COLO668 (cell line): ENCODE measurements at regions not wholly inside any gene's neighbourhood (a gene's known extent, or its start where the extent isn't known, plus 50 kb on each side); places are given as distances from the start of the nearest gene placed in this dataset.
"Not testable (repeated sequence)": the region's sequence is repeated elsewhere in the genome, so short reads cannot be mapped to it uniquely, and the experiment has no call there.

Source experiments
- DNase-seq: peaks from one replicate; lab custom pipeline; 2025; ENCODE audit not compliant: unreplicated experiment; lab: John Stamatoyannopoulos, UW

GRCh38 chr6:133046576-133046975 is 194.6 kb upstream of the EYA4 start:
- no peak for DNase-seq

GRCh38 chr6:133047065-133047665 is 194.0 kb upstream of the EYA4 start:
- no peak for DNase-seq

- no peak for DNase-seq
Observed at GRCh38 chr6:133047706-133048105, 193.5 kb upstream of the EYA4 start.

GRCh38 chr6:133051240-133051639 is 189.9 kb upstream of the EYA4 start:
- DNase-seq = no peak

- no peak for DNase-seq
Observed at GRCh38 chr6:133052465-133052864, 188.7 kb upstream of the EYA4 start.

GRCh38 chr6:133055441-133055966 is 185.7 kb upstream of the EYA4 start:
- no peak for DNase-seq

- DNase-seq = no peak
Observed at GRCh38 chr6:133057352-133057751, 183.8 kb upstream of the EYA4 start.

GRCh38 chr6:133062077-133062476 is 179.1 kb upstream of the EYA4 start:
- DNase-seq = no peak

- DNase-seq = no peak
Observed at GRCh38 chr6:133062696-133063306, 178.4 kb upstream of the EYA4 start.

GRCh38 chr6:133067960-133068359 is 173.2 kb upstream of the EYA4 start:
- no peak for DNase-seq

GRCh38 chr6:133070410-133071043 is 170.6 kb upstream of the EYA4 start:
- DNase-seq = no peak

GRCh38 chr6:133079901-133080300 is 161.3 kb upstream of the EYA4 start:
- DNase-seq = no peak

GRCh38 chr6:133083248-133083967 is 157.7 kb upstream of the EYA4 start:
- DNase-seq = no peak

GRCh38 chr6:133085471-133085870 is 155.7 kb upstream of the EYA4 start:
- DNase-seq = no peak

- DNase-seq = no peak
Observed at GRCh38 chr6:133085896-133086295, 155.3 kb upstream of the EYA4 start.

GRCh38 chr6:133088931-133089695 is 152.0 kb upstream of the EYA4 start:
- no peak for DNase-seq

GRCh38 chr6:133092199-133092598 is 149.0 kb upstream of the EYA4 start:
- DNase-seq = no peak

GRCh38 chr6:133092771-133093170 is 148.4 kb upstream of the EYA4 start:
- no peak for DNase-seq

GRCh38 chr6:133093211-133093610 is 147.9 kb upstream of the EYA4 start:
- not testable (repeated sequence) for DNase-seq

- no peak for DNase-seq
Observed at GRCh38 chr6:133093956-133094355, 147.2 kb upstream of the EYA4 start.

- DNase-seq = no peak
Observed at GRCh38 chr6:133097208-133097607, 143.9 kb upstream of the EYA4 start.
